ENCODE measurements at regions not wholly inside any gene's neighbourhood (a gene's known extent, or its start where the extent isn't known, plus 50 kb on each side); places are given as distances from the start of the nearest gene placed in this dataset.

DNA sequence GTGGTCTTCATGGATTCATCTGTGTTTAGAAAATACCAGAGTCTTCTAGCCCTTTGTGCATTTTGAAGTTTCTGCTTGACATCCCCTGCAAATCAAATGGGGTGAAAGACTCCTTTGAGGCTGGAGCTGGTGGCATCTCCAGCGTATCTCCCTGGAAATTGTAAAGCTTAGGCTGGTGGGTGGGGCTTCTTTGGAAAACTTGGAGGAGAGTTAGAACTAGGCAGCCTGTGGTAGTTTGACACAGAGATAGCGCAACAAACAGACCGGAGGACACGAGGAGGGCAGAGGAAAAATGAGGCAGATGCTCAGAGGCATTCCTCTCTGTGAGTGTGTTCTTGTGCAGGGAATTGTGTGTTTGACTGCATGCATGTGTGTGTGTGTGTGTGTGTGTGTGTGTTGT lies 116.3 kb downstream of the IRX5 start:
- TF ChIP-seq, protein P1, sequence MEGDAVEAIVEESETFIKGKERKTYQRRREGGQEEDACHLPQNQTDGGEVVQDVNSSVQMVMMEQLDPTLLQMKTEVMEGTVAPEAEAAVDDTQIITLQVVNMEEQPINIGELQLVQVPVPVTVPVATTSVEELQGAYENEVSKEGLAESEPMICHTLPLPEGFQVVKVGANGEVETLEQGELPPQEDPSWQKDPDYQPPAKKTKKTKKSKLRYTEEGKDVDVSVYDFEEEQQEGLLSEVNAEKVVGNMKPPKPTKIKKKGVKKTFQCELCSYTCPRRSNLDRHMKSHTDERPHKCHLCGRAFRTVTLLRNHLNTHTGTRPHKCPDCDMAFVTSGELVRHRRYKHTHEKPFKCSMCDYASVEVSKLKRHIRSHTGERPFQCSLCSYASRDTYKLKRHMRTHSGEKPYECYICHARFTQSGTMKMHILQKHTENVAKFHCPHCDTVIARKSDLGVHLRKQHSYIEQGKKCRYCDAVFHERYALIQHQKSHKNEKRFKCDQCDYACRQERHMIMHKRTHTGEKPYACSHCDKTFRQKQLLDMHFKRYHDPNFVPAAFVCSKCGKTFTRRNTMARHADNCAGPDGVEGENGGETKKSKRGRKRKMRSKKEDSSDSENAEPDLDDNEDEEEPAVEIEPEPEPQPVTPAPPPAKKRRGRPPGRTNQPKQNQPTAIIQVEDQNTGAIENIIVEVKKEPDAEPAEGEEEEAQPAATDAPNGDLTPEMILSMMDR (conservative IDR thresholded peaks at IDR 0.05; ENCODE audit: low read depth, low read length): no peak
- TF ChIP-seq EZH2 (IDR thresholded peaks at IDR 0.05; ENCODE audit: low read length, unreplicated experiment): no peak
